Upper lobe of left lung (tissue), 6 donors: ENCODE measurements at regions not wholly inside any gene's neighbourhood (a gene's known extent, or its start where the extent isn't known, plus 50 kb on each side); places are given as distances from the start of the nearest gene placed in this dataset.

Source experiments
- ATAC-seq, 2 donors: fragments of 200-7000 bp; cut with Tn5 transposase; one replicate each; pipeline ENCODE4 v1.9.1; 2022; ENCODE audit warnings: mild to moderate bottlenecking in 2 of 2, moderate library complexity in 2 of 2; ENCODE audit not compliant: low FRiP score in 2 of 2
- DNase-seq, 2 donors: peaks; one replicate each; pipeline ENCODE4 v3.0.0-alpha.2; 2019 to 2020
- H3K27ac ChIP-seq, 4 donors: fragments of 200-600 bp; sonication (generic); one replicate each; pipeline ENCODE4 v1.5.1; 2016 to 2019
- H3K27me3 ChIP-seq, 4 donors: fragments of 200-600 bp; sonication (generic); one replicate each; pipeline ENCODE4 v1.5.1; 2017 to 2019
- H3K36me3 ChIP-seq, 4 donors: fragments of 200-600 bp; sonication (generic); one replicate each; pipeline ENCODE4 v1.5.1; 2016 to 2019
- H3K4me1 ChIP-seq, 4 donors: fragments of 200-600 bp; sonication (generic); one replicate each; pipeline ENCODE4 v1.5.1; 2018 to 2019
- H3K4me3 ChIP-seq, 4 donors: fragments of 200-600 bp; sonication (generic); one replicate each; pipeline ENCODE4 v1.5.1; 2017 to 2019; ENCODE audit warnings: mild to moderate bottlenecking in 2 of 4, moderate library complexity in 1 of 4
- H3K9me3 ChIP-seq, 4 donors: fragments of 200-600 bp; sonication (generic); one replicate each; pipeline ENCODE4 v1.5.1; 2018 to 2019
- CTCF ChIP-seq, 6 experiments: fragments of 450-650 bp in 4 of 6; fragments of 200-600 bp in 2 of 6; sonication (generic) in 2 of 6; IDR thresholded peaks; one replicate each; pipeline ENCODE4 v1.5.1; 2016 to 2019; ENCODE audit warnings: antibody characterized with exemption in 6 of 6
- EP300 ChIP-seq, 4 donors: sonication (generic); formaldehyde crosslinking; IDR thresholded peaks; one replicate each; pipeline ENCODE4 v1.5.1; 2017; ENCODE audit warnings: antibody characterized with exemption in 4 of 4, control low read depth in 2 of 4
- POLR2A ChIP-seq, 4 donors: fragments of 450-650 bp; IDR thresholded peaks; one replicate each; pipeline ENCODE4 v1.5.1; 2016 to 2017; ENCODE audit warnings: antibody characterized with exemption in 4 of 4, mild to moderate bottlenecking in 2 of 4
- POLR2AphosphoS5 ChIP-seq, 2 donors: sonication (generic); formaldehyde crosslinking; IDR thresholded peaks; one replicate each; pipeline ENCODE4 v1.5.1; 2017; ENCODE audit warnings: antibody characterized with exemption in 2 of 2
- WGBS, 2 donors: methylation state at CpG; one replicate each; pipeline ENCODE4 v1.1.5; 2017 to 2018; 5-methylcytosine and 5-hydroxymethylcytosine counted together
- donor health status: DM: no; HTN: no; CAD: no; lungs with moderate emphysema.
- donor health status: DM: no; HTN: yes; CAD: no; lungs with severe emphysema.

- Histone ChIP-seq H3K4me1 (no peaks in the 10 kb centered on the region), H3K36me3 (no peaks in the 10 kb centered on the region), H3K9me3 (no peaks in the 10 kb centered on the region), H3K4me3 (no peak overlapping the region), H3K27ac (no peak overlapping the region), H3K27me3 (no peaks in the 10 kb centered on the region)
- 0 to 5% methylated on average over 2 of the region's 2 CpGs for WGBS, 2 donors
- peak in 1 of 2 donors; percentile 71 for ATAC-seq
- TF ChIP-seq CTCF (IDR thresholded peaks at IDR 0.05), result peak in 5 of 6 experiments; percentile 40 to 63 (median 60)
- TF ChIP-seq POLR2A (IDR thresholded peaks at IDR 0.05), result no peak
- no peak for TF ChIP-seq EP300 (IDR thresholded peaks at IDR 0.05)
- DNase-seq, result no peak
Observed at GRCh38 chr5:91499943-91500531, 116.9 kb upstream of the ARRDC3 start.

GRCh38 chr5:91495699-91496098, 112.6 kb upstream of the ARRDC3 start:
- ATAC-seq (no peak), DNase-seq (no peak)
- H3K4me3 ChIP-seq, result no peak overlapping the region
- no peaks in the 10 kb centered on the region for H3K9me3 ChIP-seq
- H3K36me3 ChIP-seq, result no peaks in the 10 kb centered on the region
- H3K4me1 ChIP-seq, result no peaks in the 10 kb centered on the region
- no peak overlapping the region for H3K27ac ChIP-seq
- WGBS, 2 donors, result 87 to 92% methylated on average over 2 of the region's 2 CpGs
- no peaks in the 10 kb centered on the region for H3K27me3 ChIP-seq
- TF ChIP-seq CTCF (IDR thresholded peaks at IDR 0.05) (no peak), EP300 (IDR thresholded peaks at IDR 0.05) (no peak), POLR2AphosphoS5 (IDR thresholded peaks at IDR 0.05) (no peak), POLR2A (IDR thresholded peaks at IDR 0.05) (no peak)

GRCh38 chr5:91494447-91494996, 111.4 kb upstream of the ARRDC3 start:
- H3K27me3 ChIP-seq, result no peaks in the 10 kb centered on the region
- H3K4me3 ChIP-seq, result no peak overlapping the region
- H3K27ac ChIP-seq, result no peak overlapping the region
- no peak for DNase-seq
- ATAC-seq, result no peak
- no peaks in the 10 kb centered on the region for H3K9me3 ChIP-seq
- no peaks in the 10 kb centered on the region for H3K36me3 ChIP-seq
- H3K4me1 ChIP-seq, result no peaks in the 10 kb centered on the region
- TF ChIP-seq EP300 (IDR thresholded peaks at IDR 0.05) (no peak), POLR2AphosphoS5 (IDR thresholded peaks at IDR 0.05) (no peak), CTCF (IDR thresholded peaks at IDR 0.05) (no peak), POLR2A (IDR thresholded peaks at IDR 0.05) (no peak)
- 67 to 75% methylated on average over 4 of the region's 4 CpGs for WGBS, 2 donors

- peak in 1 of 2 donors; percentile 42 for ATAC-seq
- Histone ChIP-seq H3K36me3 (no peaks in the 10 kb centered on the region), H3K4me1 (no peaks in the 10 kb centered on the region), H3K27me3 (no peaks in the 10 kb centered on the region), H3K27ac (no peak overlapping the region), H3K4me3 (no peak overlapping the region), H3K9me3 (no peaks in the 10 kb centered on the region)
- no peak for TF ChIP-seq POLR2AphosphoS5 (IDR thresholded peaks at IDR 0.05)
- TF ChIP-seq EP300 (IDR thresholded peaks at IDR 0.05), result no peak
- no peak for TF ChIP-seq POLR2A (IDR thresholded peaks at IDR 0.05)
- no peak for TF ChIP-seq CTCF (IDR thresholded peaks at IDR 0.05)
- 22 to 43% methylated on average over 1 of the region's 1 CpG for WGBS, 2 donors
- DNase-seq, result no peak
Observed at GRCh38 chr5:91493086-91493485, 110.0 kb upstream of the ARRDC3 start.

- H3K9me3 ChIP-seq, result no peaks in the 10 kb centered on the region
- DNase-seq, result no peak
- no peaks in the 10 kb centered on the region for H3K36me3 ChIP-seq
- no peak for ATAC-seq
- no peaks in the 10 kb centered on the region for H3K27me3 ChIP-seq
- no peaks in the 10 kb centered on the region for H3K4me1 ChIP-seq
- H3K27ac ChIP-seq, result no peak overlapping the region
- 69 to 70% methylated on average over 2 of the region's 2 CpGs for WGBS, 2 donors
- no peak for TF ChIP-seq EP300 (IDR thresholded peaks at IDR 0.05)
- no peak for TF ChIP-seq POLR2A (IDR thresholded peaks at IDR 0.05)
- TF ChIP-seq CTCF (IDR thresholded peaks at IDR 0.05), result no peak
- TF ChIP-seq POLR2AphosphoS5 (IDR thresholded peaks at IDR 0.05), result no peak
- H3K4me3 ChIP-seq, result no peak overlapping the region
Observed at GRCh38 chr5:91491229-91491628, 108.1 kb upstream of the ARRDC3 start.
